HG03196 (cell line): ENCODE measurements at regions not wholly inside any gene's neighbourhood (a gene's known extent, or its start where the extent isn't known, plus 50 kb on each side); places are given as distances from the start of the nearest gene placed in this dataset.

Source experiments
- ATAC-seq: cut with Tn5 transposase; IDR thresholded peaks from one replicate; pipeline ENCODE4 v1.9.1; 2021; ENCODE audit not compliant: unreplicated experiment

DNA sequence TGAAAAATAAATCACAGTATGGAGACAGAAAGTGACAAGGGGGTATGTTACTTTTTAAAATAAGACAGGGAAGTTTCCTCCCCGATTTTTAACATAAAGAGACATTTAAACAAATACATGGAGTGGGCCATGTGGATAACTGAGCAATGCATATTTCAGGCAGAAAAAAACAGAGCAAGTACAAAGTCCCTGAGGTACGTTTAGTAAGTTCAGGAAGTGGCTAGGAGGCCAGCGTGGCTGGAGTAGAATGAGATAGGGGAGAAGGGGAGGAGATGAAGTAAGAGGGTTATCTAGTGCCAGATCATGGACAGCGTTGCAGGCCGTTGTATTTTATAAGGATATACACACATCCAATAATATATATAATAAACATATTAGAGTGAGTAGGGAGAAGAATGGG is 84.2 kb upstream of the ELL2 start:
- no peak for ATAC-seq

DNA sequence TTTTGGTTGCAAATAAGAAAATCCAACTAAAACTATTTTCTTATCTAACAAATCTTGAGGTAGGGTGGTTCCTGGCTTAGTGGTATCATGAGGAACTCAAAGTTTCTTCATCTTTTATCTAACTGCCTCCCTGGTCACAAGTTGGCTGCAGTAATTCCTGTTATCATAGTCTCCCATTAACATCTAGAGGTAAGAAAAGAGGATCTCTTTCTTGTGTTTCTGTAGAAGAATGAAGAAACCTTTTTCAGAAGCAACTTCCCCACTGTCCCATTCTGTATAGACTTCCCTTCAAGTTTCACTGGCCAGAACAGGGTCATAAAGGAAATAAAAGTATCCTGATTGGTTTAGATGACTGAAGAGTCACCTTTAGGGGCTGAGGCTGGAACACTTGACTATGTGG is 81.8 kb upstream of the ELL2 start:
- ATAC-seq, result no peak

DNA sequence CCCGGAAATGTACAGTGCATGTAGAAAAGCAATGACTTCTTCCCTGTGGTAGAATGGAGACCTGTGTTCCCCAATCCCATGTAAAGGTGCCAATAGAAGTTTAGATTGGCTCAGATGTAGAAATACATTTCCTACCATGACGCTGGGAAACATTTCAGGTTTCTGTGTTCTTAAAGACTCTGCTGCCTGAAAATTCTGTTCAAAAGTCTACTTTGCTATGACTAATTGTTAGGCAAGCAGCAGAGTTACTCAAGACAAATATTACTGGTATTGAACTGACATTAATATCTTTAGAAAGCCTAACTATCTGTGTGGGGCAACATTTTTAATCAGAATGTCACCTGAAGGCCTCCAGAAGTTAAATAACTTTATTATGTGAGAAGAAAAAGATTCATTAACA is 75.5 kb upstream of the ELL2 start:
- ATAC-seq, result no peak

DNA sequence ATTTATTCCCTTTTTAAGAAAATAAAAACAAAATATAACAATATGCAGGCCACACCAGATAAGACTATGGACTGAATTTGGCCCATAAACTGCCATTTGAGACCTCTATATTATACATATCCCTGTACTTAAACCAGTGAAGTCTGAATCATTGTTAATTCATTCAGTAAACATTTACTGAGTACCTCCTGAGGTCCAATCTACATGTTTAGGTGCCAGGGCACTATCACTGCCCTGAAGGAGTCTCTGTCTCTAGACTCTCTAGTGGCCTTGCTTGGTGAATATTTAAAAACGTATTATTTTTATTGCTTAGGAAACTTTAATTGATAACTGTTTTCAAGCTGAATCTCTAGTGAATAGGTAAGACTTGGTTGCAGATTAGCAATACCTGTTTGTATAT is 74.7 kb upstream of the ELL2 start:
- ATAC-seq, result no peak

DNA sequence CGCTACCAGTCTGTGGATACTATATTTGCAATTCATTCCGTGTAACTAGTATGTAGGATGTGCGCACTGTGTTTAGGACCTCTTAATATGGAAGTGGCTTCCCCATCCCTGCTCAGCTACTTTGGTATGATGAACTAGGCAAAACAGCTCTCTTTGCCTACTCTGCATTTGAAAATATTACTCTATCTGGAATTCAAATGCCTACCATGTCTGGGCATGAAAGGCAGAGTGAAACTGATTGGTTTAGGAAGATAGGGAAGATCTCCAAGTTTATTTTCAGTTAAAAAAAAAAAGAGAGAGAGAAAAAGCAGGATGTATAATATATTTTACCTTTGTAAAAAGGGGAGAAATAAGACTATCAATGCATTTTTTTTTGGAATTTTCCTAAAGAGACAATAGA is 74.1 kb upstream of the ELL2 start:
- ATAC-seq, result no peak

DNA sequence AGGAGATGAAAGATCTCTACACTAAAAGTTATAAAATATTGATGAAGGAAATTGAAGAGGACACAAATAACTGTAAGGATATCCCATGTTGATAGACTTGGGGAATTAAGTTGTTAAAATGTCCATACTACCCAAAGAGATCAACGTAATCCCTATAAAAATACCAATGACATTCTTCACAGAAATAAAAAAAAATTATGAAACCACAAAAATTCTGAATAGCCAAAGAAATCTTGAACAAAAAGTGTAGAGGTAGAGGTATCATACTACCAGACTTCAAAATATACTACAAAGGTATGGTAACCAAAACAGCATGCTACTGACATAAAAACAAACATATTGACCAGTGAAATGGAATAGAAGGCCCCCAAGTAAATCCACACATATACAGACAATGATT is 71.5 kb upstream of the ELL2 start:
- ATAC-seq, result no peak

DNA sequence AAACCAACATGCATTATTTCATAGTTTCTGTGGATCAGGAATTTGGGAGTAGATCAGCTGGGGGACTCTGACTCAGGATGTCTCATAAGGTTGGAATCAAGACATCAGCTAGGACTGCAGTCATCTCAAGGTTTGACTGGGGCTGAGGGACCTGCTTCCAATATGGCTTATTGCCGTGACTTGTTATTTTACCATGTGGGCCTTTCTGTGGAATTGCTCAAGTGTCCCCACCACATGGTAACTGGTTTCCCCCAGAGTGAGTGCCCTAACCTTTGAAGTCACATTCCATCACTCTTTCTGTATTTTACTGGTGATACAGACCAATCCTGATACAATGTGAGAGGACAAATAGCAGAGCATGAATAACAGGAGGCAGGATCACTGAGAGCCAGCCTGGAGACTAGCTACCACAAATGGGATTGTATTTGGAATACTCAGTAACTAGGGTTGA is 70.2 kb upstream of the ELL2 start:
- no peak for ATAC-seq

DNA sequence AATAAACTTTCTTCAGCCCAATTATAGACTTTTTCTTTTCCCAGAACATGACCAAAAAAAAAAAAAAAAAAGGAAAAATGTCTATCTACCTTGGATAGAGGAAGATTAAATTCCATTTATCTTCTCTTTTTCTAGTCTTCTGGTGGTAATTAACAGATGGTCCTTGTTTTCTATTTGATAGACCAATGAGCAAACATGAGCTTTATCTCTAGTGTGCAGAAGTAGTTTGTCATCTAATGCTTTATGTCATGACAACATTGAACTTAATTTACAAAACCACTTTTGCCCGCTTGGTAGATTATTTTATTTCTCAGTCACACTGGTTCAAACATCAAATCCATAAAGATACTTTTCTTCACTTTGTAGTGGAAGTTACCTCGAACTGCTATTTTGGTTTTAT is 69.5 kb upstream of the ELL2 start:
- ATAC-seq, result no peak

DNA sequence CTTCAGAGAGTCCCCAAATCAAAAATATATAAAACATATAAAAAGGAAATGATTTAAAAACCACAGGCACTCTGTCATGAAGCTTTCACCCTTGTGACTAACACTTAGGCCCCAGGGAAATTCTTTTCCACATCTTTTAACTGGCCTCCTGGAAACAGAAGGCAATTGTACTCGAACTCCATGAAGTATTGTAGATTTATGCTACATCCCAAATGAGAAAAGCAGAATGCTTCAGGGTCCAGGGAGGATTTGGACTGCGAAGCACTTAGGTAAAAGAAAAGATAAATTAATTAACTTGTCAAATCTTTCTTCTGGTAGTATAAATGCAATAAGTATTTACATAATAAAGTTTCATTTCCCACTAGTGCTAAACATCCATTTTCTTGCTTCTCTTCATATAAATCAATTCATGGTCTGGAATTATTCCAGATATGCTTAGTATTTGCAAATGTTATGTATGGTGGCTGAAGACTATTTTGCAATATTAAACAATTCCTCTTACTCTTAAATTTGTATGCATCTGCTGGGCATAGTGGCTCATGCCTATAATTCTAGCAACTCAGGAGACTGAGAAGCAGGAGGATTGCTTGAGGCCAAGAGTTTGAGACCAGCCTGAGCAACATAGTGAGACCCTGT is 64.9 kb upstream of the ELL2 start:
- ATAC-seq, result no peak

DNA sequence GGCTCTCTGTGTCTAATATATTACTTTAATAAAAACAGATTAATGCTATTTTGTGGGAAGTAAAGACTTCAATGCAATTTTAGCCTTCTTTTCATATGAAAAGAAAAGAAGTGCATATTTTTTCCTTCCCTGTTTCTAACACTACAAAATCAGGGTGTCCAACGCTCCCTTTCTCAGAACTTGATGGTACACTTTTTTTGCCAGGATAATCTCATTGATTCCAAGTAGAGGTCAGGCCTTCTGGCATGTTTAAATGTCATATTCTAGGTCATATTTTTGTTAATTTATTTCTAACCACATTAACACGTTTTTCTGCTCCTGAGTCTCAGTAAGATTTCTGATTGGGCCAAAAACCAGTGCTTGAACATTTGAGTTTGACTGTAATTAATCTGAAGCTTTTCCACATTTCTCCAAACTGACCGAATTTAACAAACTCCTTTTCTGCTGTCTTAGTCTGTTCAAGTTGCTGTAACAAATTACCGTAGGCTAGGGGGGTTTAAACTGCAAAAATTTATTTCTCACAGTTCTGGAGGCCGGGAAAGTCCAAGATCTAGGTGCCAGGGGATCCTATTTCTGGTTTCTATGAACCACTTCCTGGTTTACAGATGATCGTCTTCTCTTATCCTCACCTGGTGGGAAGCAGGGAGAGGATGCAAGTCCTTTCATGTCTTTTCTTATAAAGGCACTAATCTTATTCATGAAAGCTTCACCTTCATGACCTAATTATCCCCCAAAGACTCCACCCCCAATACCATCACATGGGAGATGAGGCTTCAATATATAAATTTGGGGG is 63.2 kb upstream of the ELL2 start:
- no peak for ATAC-seq

DNA sequence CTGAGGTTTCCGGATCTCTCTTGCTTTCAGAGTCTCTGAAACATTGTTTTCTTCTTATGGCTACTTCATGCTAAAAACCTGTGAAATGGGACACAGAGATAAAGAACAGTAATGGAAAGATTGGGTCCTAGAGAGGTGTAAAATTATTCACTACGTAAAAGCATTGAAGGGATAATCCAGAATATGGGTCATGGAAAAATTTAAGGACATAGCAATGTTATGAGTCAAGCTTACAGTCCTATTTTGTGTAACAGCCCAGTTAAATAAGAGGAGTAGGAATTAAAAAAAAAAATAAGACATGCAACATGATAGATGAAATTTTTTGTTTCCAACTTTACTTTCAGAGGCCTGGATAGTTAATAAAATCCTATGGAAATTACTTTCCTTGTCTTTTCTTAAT is 61.9 kb upstream of the ELL2 start:
- ATAC-seq, result no peak

DNA sequence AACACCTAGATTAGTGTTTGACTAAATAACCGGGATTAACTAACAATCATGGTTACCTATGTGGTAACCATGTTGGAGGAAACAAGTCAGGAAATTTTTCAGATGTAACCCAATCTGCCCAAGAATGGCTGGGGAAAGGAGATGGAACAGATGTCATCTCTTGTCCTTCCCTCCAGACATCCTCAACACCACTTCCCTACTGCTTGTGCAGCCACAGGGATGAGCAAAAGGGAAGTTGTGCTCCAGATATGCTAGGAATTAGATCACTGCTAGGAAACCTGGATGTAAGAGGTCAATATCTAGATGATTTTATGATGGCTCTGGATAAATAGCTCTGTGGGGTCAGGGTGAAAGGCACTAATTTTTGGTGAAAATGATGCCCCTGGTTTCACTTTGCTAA is 61.3 kb upstream of the ELL2 start:
- no peak for ATAC-seq

DNA sequence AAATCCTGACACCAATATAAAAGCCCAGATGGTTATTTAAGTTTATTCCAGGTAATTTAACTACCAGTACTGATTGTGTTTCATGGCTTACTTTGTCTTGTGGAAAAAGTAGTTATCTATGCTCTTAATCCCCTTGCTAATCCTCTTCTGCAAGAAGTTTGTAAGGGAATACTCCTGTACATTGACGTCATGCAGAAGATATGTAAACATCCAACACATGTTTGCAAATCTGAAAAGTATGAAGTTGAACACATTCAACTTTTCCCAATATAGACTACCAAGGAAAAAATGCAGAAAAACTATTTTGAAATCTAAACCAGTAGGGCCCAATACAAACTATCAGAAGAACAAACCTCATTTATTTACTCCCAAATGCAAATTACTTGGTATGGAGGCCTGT is 56.3 kb upstream of the ELL2 start:
- ATAC-seq, result no peak

DNA sequence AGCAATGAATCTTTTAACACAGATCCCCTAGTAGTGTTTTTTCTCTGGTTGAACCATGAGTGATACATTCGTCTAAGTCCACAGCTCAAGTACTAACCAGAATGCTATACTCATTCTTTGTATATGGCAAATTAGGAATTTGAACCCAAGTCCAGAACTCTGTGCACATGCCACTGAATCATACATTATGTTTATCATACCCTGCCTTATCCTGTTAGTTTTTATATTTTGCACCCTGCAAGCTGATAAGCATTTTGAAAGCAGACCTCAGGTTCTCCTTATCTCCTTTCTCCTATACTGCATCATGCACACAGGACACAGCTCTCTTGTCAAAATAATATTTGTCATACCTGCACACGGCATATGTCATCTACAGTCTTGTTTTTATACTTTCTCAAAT is 54.6 kb upstream of the ELL2 start:
- no peak for ATAC-seq

DNA sequence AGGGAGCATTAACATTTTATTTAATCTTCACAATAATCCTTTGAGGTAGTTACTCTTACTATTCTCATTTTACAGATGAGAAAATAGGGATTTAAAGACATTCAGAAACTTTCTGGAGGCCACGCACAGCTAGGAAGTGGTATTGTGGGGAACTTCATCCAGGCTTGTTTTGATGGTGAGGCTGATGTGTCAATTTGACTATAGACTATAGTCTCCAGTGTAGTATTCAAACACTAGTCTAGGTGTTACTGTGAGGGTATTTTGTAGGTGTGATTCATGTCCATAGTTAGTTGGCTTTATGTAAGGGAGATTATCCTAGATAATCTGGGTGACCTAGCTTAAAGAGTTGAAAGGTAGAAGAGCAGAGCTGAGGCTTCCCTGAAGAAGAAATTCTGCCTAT is 54.1 kb upstream of the ELL2 start:
- ATAC-seq, result no peak

DNA sequence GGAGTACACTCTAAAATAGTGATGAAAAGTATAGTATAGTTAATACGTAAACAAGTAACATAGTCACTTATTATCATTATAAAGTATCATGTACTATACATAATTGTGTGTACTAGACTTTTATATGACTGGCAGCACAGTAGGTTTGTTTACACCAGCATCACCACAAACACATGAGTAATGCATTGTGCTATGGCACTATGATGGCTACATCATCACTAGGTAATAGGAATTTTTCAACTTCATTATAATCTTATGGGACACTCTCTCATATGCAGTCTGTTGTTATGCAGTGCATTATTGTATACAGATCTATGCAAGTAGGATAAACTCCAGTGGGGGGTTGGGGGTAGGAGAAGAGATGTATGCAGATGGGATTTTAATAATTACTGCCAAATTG is 52.7 kb upstream of the ELL2 start:
- no peak for ATAC-seq

DNA sequence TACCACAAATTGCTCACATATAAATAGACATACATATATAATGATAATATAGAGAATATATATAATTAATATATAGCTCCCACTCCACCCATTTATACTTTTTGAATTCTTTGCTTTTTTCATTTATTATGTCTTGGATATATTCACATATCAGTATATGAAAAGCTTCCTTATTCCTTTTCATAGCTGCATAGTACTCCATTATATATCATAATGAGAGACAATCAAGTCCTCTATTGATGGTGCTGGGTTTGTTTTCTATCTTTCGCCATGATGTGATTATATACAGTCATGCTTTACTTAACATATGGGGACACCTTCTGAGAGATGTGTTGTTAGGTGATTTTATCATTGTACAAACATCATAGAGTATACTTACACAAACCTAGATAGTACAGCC is 51.6 kb upstream of the ELL2 start:
- no peak for ATAC-seq

DNA sequence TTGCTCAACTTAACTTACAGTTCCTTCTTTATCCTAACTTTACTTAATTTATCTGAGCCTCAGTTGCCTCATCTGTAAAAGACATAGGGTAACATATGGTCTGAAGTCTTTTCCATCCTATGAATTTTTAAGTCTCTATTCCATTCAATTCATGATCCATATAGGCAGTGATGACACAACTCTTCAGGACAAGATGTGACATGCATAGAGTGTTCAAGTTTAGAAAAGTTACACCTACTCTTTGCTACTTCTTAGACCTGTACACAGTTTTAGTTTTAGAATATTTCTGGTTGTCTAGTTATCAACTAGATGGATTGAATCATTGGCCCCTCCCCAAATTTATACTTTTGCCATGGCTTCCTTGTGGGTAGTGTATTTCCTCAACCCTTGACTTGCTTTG is 50.7 kb upstream of the ELL2 start:
- no peak for ATAC-seq
